ENCODE measurements at regions not wholly inside any gene's neighbourhood (a gene's known extent, or its start where the extent isn't known, plus 50 kb on each side); places are given as distances from the start of the nearest gene placed in this dataset.
A peak's percentile ranks its signal among the peaks of the same experiment; 100 is the strongest.

DNA sequence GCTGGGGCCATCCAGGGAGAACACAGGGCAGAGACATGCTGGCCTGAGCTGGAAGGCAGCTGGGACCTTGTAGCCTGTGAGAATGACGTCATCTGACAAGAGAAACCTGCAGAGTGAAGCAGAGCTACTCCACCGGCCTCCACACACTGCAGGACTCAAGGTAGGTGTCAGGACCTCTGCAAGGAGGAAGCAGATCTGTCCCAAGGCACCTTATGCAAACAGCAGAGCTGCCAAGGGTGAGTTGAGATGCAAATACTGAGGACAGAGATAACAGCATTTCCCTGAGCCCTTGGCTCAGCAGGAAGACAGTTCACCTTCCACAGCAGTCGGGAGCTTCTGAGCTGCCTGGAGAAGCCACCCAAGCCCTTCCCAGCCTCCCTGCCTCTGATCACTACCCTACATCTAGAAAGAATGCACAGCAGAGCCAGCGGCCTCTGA is 51.9 kb upstream of the IGSF9B start:
- no peak for DNase-seq

DNA sequence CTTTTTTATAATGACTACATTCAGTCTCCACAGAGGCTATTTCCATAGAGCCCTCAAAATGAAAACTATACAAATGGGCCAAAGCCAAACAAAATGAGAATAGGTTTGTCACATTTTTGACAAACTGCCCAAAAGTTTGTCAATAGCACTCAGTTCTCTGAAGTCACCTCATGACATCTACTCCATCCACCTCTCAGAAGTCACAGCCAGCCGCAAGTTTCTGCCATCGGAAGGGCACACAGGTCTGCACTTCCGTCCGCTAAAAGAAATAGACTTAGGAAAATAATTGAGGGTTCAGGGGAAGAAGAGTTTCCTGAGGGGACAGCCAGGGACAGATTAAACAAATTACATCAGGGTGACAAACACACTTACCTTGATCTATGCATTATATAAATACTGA is 55.4 kb upstream of the JAM3 start:
- no peak for DNase-seq

DNA sequence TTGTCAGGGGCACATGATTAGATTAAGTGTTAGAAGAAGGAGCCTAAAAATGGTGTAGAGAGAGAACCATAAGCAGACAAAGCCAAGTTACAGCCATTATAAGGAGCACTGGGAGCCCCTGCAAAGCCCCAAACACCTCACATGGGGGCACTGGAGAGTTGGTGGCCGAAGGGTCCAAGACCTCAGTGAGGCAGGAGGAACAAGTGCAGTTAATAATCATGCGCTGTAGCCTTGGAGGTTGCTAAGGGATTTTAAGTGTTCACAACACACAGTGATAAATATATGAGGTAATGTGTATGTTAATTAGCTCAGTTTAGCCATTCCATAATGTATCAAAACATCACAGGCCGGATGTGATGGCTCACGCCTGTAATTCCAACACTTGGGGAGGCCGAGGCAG is 54.4 kb upstream of the JAM3 start:
- DNase-seq: peak; percentile 8

DNA sequence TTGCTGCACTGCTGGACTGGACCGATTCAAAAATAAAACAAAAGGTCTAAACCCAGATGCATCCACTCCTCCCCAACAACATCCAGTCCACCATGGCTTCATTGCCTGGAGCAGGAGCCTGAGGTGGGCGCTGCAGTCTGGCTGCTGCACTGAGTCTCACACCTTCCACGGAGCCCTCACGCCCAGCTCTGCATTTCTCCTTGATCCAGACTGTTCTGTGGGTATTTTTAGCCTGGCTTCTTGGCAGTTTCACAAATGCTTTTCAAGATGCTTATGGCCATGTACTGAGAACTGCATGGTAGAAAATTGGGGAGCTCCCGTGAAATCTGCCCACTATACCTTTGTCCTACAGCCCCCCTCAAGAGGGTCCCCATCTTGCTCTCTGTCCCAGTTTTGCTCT is 53.3 kb upstream of the JAM3 start:
- no peak for DNase-seq

DNA sequence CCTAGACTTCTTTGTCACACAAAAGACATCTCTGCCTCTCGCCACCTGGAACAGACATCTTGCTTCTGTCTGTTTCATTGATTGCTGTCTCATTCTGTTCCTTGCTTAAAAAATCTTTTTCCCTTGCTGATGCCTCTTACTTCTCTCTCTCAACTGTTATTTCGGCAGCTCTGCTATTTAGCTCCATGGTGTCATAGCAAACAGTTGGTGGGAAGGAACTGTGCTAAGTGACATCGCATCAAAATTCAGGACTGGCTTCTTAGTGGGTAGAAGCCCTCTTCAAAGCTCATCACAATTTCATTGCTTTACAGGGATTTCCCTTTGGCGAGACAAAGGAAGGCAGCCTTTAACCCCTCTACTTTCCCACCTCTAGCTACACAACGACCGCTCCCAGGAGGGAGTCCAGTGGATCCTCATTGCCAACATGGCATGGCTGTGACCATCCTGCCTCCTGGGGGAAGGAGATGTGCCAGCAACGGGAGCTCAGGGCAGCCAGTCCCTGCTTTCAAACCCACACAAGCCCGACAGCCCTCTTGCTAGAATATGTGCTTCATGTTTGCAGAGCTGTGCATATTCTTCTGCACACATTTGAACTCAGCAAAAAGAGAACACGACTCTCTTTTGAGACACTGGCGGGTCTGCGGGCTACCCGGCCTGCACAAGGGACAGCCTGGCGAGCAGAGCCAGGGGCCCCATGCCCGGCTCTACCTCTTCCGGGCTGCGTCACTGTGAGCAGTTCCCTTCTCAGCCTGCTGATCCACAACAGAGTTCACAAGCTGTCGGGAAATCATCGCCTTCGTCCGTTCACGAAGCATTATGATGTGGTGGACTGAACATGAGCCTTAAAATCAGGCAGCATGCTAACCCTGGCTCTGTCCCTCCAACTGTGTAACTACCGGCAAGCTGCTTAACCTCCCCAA is 51.1 kb upstream of the JAM3 start:
- no peak for DNase-seq
